ENCODE measurements at regions not wholly inside any gene's neighbourhood (a gene's known extent, or its start where the extent isn't known, plus 50 kb on each side); places are given as distances from the start of the nearest gene placed in this dataset.

GRCh38 chr5:124665625-124666024 is 80.8 kb downstream of the ZNF608 start:
- H3K4me3 ChIP-seq = no peak overlapping the region
- intact Hi-C loops (cut with DNase I; ENCODE audit: low total_unique reads) = no loop called here

GRCh38 chr5:124665035-124665434 is 81.4 kb downstream of the ZNF608 start:
- intact Hi-C loops (cut with DNase I; ENCODE audit: low total_unique reads) = no loop called here
- no peak overlapping the region for H3K4me3 ChIP-seq
- H3K27me3 ChIP-seq = no peaks in the 10 kb centered on the region
- TF ChIP-seq CTCF (IDR thresholded peaks at IDR 0.05) = no peak
- TF ChIP-seq POLR2A (IDR thresholded peaks at IDR 0.05) = no peak
- DNase-seq = no peak
- 73 to 89% methylated on average over 2 of the region's 2 CpGs for WGBS, 2 donors
- H3K27ac ChIP-seq = no peak overlapping the region
- no peaks in the 10 kb centered on the region for H3K9me3 ChIP-seq
- H3K4me1 ChIP-seq = peaks cover 19% of the 10 kb centered on the region
- no peaks in the 10 kb centered on the region for H3K36me3 ChIP-seq (ENCODE audit: low read depth, missing control alignments)

More at GRCh38 chr5:124665625-124666024, 80.8 kb downstream of the ZNF608 start:
- no peak for DNase-seq
- TF ChIP-seq POLR2A (IDR thresholded peaks at IDR 0.05) (no peak), CTCF (IDR thresholded peaks at IDR 0.05) (no peak)
- peaks cover 18% of the 10 kb centered on the region for H3K4me1 ChIP-seq
- no peaks in the 10 kb centered on the region for H3K9me3 ChIP-seq
- no peaks in the 10 kb centered on the region for H3K36me3 ChIP-seq (ENCODE audit: low read depth, missing control alignments)
- no peak overlapping the region for H3K27ac ChIP-seq
- no peaks in the 10 kb centered on the region for H3K27me3 ChIP-seq

GRCh38 chr5:124664287-124664686 is 82.2 kb downstream of the ZNF608 start:
- Histone ChIP-seq H3K4me3 (no peak overlapping the region), H3K36me3 (ENCODE audit: low read depth, missing control alignments) (no peaks in the 10 kb centered on the region), H3K27ac (no peak overlapping the region), H3K4me1 (peaks cover 19% of the 10 kb centered on the region), H3K27me3 (no peaks in the 10 kb centered on the region), H3K9me3 (no peaks in the 10 kb centered on the region)
- 88% methylated on average over 1 of the region's 1 CpG for WGBS, 2 donors
- no peak for TF ChIP-seq CTCF (IDR thresholded peaks at IDR 0.05)
- TF ChIP-seq POLR2A (IDR thresholded peaks at IDR 0.05) = no peak
- no peak for DNase-seq
- intact Hi-C loops (cut with DNase I; ENCODE audit: low total_unique reads) = no loop called here

- Histone ChIP-seq H3K4me1 (peaks cover 19% of the 10 kb centered on the region), H3K27ac (no peak overlapping the region), H3K9me3 (no peaks in the 10 kb centered on the region), H3K36me3 (ENCODE audit: low read depth, missing control alignments) (no peaks in the 10 kb centered on the region), H3K27me3 (no peaks in the 10 kb centered on the region), H3K4me3 (no peak overlapping the region)
- intact Hi-C loops (cut with DNase I; ENCODE audit: low total_unique reads) = no loop called here
- no peak for DNase-seq
- TF ChIP-seq CTCF (IDR thresholded peaks at IDR 0.05) (no peak), POLR2A (IDR thresholded peaks at IDR 0.05) (no peak)
- WGBS, 2 donors = 87 to 88% methylated on average over 5 of the region's 5 CpGs
Measured at GRCh38 chr5:124663101-124663506, 83.3 kb downstream of the ZNF608 start.

- Histone ChIP-seq H3K36me3 (ENCODE audit: low read depth, missing control alignments) (no peaks in the 10 kb centered on the region), H3K4me1 (peaks cover 19% of the 10 kb centered on the region), H3K4me3 (no peak overlapping the region), H3K9me3 (no peaks in the 10 kb centered on the region), H3K27me3 (no peaks in the 10 kb centered on the region), H3K27ac (no peak overlapping the region)
- intact Hi-C loops (cut with DNase I; ENCODE audit: low total_unique reads) = no loop called here
- DNase-seq = no peak
- 82 to 86% methylated on average over 9 of the region's 9 CpGs for WGBS, 2 donors
- no peak for TF ChIP-seq CTCF (IDR thresholded peaks at IDR 0.05)
- no peak for TF ChIP-seq POLR2A (IDR thresholded peaks at IDR 0.05)
Measured at GRCh38 chr5:124662181-124662781, 84.2 kb downstream of the ZNF608 start.
